WI38 (cell line): ENCODE measurements at regions not wholly inside any gene's neighbourhood (a gene's known extent, or its start where the extent isn't known, plus 50 kb on each side); places are given as distances from the start of the nearest gene placed in this dataset.
"Not testable (repeated sequence)": the region's sequence is repeated elsewhere in the genome, so short reads cannot be mapped to it uniquely, and the experiment has no call there.

Experiments
- H3K4me3 ChIP-seq: 2 replicates; pipeline ENCODE4 v1.5.1; 2011; ENCODE audit warnings: low read depth, mild to moderate bottlenecking, control low read depth, low read length
- CTCF ChIP-seq: IDR thresholded peaks from 2 replicates; pipeline ENCODE4 v1.5.1; 2012; ENCODE audit warnings: low read depth, mild to moderate bottlenecking, control low read depth, low read length

DNA sequence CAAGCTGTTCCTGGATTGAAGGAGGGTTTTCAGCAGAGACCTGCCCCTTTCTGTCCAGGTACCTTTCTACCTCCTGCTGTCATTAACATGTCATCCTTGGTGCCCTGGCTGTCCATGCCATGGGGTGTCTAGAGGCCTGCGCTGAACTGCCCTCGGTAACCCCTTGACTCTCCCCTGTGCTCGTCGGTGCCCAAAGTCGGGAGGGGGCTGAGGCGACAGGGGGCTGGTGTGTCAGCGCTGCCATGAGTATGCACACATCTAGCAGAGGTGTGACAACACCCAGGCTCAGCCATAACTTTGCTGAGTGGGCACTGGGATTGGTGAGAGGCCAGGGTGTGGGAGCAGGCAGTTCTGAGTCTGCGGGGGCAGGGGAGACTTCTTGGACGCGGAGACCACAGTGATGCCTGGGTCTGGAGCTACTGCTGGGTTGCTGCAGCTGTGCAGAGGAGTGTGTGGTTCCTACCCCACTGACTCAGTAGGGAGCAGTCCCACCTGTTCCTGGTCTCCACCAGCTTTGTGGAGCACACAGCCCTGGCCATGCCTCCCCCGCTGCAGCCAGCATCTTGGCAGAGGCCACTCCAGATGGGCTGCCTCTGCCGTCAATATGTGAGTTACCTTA is 376.2 kb upstream of the SEMA3C start:
- no peak overlapping the region for H3K4me3 ChIP-seq
- no peak for TF ChIP-seq CTCF

DNA sequence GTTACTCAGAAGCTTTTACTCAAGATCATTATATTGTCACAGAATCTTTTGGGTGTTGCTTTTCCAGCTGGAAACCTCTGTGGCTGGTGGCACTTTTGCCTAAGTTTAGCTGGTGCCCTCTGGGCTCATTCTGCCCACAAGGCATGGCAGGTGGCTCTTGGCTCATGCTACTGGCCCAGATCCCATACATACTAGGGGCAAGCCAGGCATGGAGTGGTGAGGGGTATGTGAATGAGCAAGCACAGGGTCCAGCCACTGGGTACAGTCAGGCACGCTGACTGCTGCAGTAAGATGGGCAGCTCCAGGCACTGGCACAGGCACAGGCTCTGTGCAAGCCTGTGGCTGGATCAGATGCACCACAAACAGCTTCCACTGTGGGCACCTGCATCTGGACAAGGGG is 375.0 kb upstream of the SEMA3C start:
- no peak overlapping the region for H3K4me3 ChIP-seq
- TF ChIP-seq CTCF, result no peak

DNA sequence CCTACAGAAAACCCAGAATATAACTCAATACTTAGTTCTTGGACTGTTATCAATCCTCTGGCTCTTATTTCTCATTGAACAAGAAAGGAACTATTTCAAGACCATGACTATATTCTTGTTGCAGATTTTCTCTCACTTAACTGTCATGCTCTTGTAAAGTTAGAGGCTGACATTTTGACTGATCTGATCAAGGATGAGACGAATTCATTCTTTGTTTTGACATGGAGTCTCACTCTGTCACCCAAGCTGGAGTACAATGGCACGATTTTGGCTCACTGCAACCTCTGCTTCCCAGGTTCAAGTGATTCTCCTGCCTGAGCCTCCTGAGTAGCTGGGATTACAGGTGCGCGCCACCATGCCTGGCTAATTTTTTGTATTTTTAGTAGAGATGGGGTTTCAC is 367.9 kb upstream of the SEMA3C start:
- H3K4me3 ChIP-seq, result not testable (repeated sequence)

- TF ChIP-seq CTCF, result no peak
- H3K4me3 ChIP-seq, result no peak overlapping the region
Measured at GRCh38 chr7:81285142-81285871, 366.5 kb upstream of the SEMA3C start.

- no peak overlapping the region for H3K4me3 ChIP-seq
- TF ChIP-seq CTCF, result no peak
Measured at GRCh38 chr7:81284576-81284975, 365.7 kb upstream of the SEMA3C start.

DNA sequence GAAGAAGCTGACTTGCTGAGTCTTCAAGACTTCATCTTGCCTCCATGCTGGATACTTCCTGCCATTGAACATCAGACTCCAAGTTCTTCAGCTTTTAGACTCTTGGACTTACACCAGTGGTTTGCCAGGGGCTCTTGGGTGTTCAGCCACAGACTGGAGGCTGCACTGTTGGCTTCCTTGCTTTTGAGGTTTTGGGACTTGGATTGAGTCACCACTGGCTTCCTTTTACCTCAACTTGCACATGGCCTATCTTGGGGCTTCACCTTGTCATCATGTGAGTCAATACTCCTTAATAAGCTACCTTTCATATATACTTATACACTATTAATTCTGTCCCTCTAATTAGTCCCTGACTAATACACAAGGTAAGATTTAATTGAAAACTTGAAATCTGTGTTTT is 361.7 kb upstream of the SEMA3C start:
- no peak overlapping the region for H3K4me3 ChIP-seq
- no peak for TF ChIP-seq CTCF

DNA sequence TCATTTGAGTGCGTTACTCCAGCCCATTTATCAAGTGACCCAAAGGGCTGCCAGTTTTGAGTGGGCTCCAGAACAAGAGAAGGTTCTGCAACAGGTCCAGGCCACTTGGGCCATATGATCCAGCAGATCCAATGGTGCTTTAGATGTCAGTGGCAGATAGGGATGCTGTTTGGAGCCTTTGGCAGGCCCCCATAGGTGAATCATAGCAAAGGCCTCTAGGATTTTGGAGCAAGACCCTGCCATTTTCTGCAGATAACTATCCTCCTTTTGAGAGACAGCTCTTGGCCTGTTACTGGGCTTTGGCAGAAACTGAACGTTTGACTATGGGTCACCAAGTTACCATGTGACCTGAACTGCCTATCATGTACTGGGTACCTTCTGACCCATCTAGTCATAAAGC is 358.8 kb upstream of the SEMA3C start:
- H3K4me3 ChIP-seq, result no peak overlapping the region
- TF ChIP-seq CTCF, result no peak
